HG03558 (cell line): ENCODE measurements at regions not wholly inside any gene's neighbourhood (a gene's known extent, or its start where the extent isn't known, plus 50 kb on each side); places are given as distances from the start of the nearest gene placed in this dataset.
A peak's percentile ranks its signal among the peaks of the same experiment; 100 is the strongest.

Experiments used
- ATAC-seq: cut with Tn5 transposase; IDR thresholded peaks from one replicate; pipeline ENCODE4 v1.9.1; 2021; ENCODE audit warnings: moderate number of reproducible peaks; ENCODE audit not compliant: unreplicated experiment; ENCODE audit errors: extremely low read depth

GRCh38 chr7:123401295-123401694 lies 133.1 kb downstream of the IQUB start:
- no peak for ATAC-seq

GRCh38 chr7:123400196-123400595 lies 134.2 kb downstream of the IQUB start:
- no peak for ATAC-seq

- no peak for ATAC-seq
Measured at GRCh38 chr7:123398921-123399320, 135.5 kb downstream of the IQUB start.

GRCh38 chr7:123397746-123398338 lies 136.6 kb downstream of the IQUB start:
- no peak for ATAC-seq

- ATAC-seq = no peak
Measured at GRCh38 chr7:123393623-123394022, 140.8 kb downstream of the IQUB start.

GRCh38 chr7:123372368-123372767 lies 162.0 kb downstream of the IQUB start:
- no peak for ATAC-seq

GRCh38 chr7:123367484-123368122 lies 166.8 kb downstream of the IQUB start:
- ATAC-seq = peak; percentile 83

- no peak for ATAC-seq
Measured at GRCh38 chr7:123367031-123367430, 167.3 kb upstream of the SLC13A1 start.

GRCh38 chr7:123366626-123367025 lies 166.9 kb upstream of the SLC13A1 start:
- ATAC-seq = no peak

GRCh38 chr7:123360631-123361030 lies 160.9 kb upstream of the SLC13A1 start:
- no peak for ATAC-seq

GRCh38 chr7:123355576-123356190 lies 155.9 kb upstream of the SLC13A1 start:
- no peak for ATAC-seq

GRCh38 chr7:123352973-123353372 lies 153.2 kb upstream of the SLC13A1 start:
- no peak for ATAC-seq

GRCh38 chr7:123351516-123352505 lies 152.0 kb upstream of the SLC13A1 start:
- ATAC-seq = no peak

- ATAC-seq = no peak
Measured at GRCh38 chr7:123351027-123351426, 151.3 kb upstream of the SLC13A1 start.

GRCh38 chr7:123348690-123349089 lies 148.9 kb upstream of the SLC13A1 start:
- ATAC-seq = no peak

GRCh38 chr7:123346766-123347165 lies 147.0 kb upstream of the SLC13A1 start:
- no peak for ATAC-seq

- ATAC-seq = no peak
Measured at GRCh38 chr7:123343611-123344010, 143.8 kb upstream of the SLC13A1 start.

- no peak for ATAC-seq
Measured at GRCh38 chr7:123341102-123341501, 141.3 kb upstream of the SLC13A1 start.

- ATAC-seq = no peak
Measured at GRCh38 chr7:123338688-123339087, 138.9 kb upstream of the SLC13A1 start.

GRCh38 chr7:123329988-123330643 lies 130.3 kb upstream of the SLC13A1 start:
- ATAC-seq = no peak
